Stimulated activated CD8-positive, alpha-beta memory T cell treated with anti-CD3 and anti-CD28 coated beads, Interleukin-15, amount 100 ng/mL, for 48 hours (primary cell): ENCODE measurements at regions not wholly inside any gene's neighbourhood (a gene's known extent, or its start where the extent isn't known, plus 50 kb on each side); places are given as distances from the start of the nearest gene placed in this dataset.
"Not testable (repeated sequence)": the region's sequence is repeated elsewhere in the genome, so short reads cannot be mapped to it uniquely, and the experiment has no call there.

Source experiments
- DNase-seq, 2 donors: peaks; one replicate each; pipeline ENCODE4 v3.0.0-alpha.2; 2020; ENCODE audit warnings: low read depth in 2 of 2

GRCh38 chr10:109282510-109282909 lies 640.8 kb downstream of the XPNPEP1 start:
- no peak for DNase-seq

GRCh38 chr10:109281347-109281746 lies 642.0 kb downstream of the XPNPEP1 start:
- no peak for DNase-seq

- no peak for DNase-seq
These were observed 642.5 kb downstream of the XPNPEP1 start for GRCh38 chr10:109280837-109281236.

GRCh38 chr10:109277456-109277855 lies 645.9 kb downstream of the XPNPEP1 start:
- no peak for DNase-seq

GRCh38 chr10:109275960-109276359 lies 647.4 kb downstream of the XPNPEP1 start:
- no peak for DNase-seq

- DNase-seq = no peak
These were observed 648.6 kb downstream of the XPNPEP1 start for GRCh38 chr10:109274681-109275080.

- DNase-seq = no peak
These were observed 653.1 kb downstream of the XPNPEP1 start for GRCh38 chr10:109270173-109270572.

- DNase-seq = no peak
These were observed 659.3 kb downstream of the XPNPEP1 start for GRCh38 chr10:109264004-109264403.

GRCh38 chr10:109261231-109261630 lies 662.1 kb downstream of the XPNPEP1 start:
- no peak for DNase-seq

GRCh38 chr10:109259293-109259692 lies 664.0 kb downstream of the XPNPEP1 start:
- DNase-seq = no peak

- DNase-seq = no peak
These were observed 670.0 kb downstream of the XPNPEP1 start for GRCh38 chr10:109253306-109253705.

GRCh38 chr10:109250152-109250551 lies 673.2 kb downstream of the XPNPEP1 start:
- DNase-seq = no peak

GRCh38 chr10:109247814-109248213 lies 675.5 kb downstream of the XPNPEP1 start:
- DNase-seq = no peak

GRCh38 chr10:109245821-109246220 lies 677.5 kb downstream of the XPNPEP1 start:
- no peak for DNase-seq

GRCh38 chr10:109239371-109239770 lies 683.9 kb downstream of the XPNPEP1 start:
- DNase-seq = no peak

GRCh38 chr10:109237682-109238081 lies 685.6 kb downstream of the XPNPEP1 start:
- no peak for DNase-seq

GRCh38 chr10:109237050-109237449 lies 686.3 kb downstream of the XPNPEP1 start:
- no peak for DNase-seq

- DNase-seq = not testable (repeated sequence)
These were observed 699.8 kb downstream of the XPNPEP1 start for GRCh38 chr10:109223533-109223932.

GRCh38 chr10:109219935-109220605 lies 703.2 kb downstream of the XPNPEP1 start:
- no peak for DNase-seq

- no peak for DNase-seq
These were observed 705.1 kb downstream of the XPNPEP1 start for GRCh38 chr10:109218207-109218606.

- DNase-seq = no peak
These were observed 707.8 kb downstream of the XPNPEP1 start for GRCh38 chr10:109215291-109216075.

GRCh38 chr10:109214891-109215290 lies 708.4 kb downstream of the XPNPEP1 start:
- DNase-seq = not testable (repeated sequence)

- DNase-seq = no peak
These were observed 716.0 kb downstream of the XPNPEP1 start for GRCh38 chr10:109207361-109207760.
